ENCODE measurements at regions not wholly inside any gene's neighbourhood (a gene's known extent, or its start where the extent isn't known, plus 50 kb on each side); places are given as distances from the start of the nearest gene placed in this dataset.

DNA sequence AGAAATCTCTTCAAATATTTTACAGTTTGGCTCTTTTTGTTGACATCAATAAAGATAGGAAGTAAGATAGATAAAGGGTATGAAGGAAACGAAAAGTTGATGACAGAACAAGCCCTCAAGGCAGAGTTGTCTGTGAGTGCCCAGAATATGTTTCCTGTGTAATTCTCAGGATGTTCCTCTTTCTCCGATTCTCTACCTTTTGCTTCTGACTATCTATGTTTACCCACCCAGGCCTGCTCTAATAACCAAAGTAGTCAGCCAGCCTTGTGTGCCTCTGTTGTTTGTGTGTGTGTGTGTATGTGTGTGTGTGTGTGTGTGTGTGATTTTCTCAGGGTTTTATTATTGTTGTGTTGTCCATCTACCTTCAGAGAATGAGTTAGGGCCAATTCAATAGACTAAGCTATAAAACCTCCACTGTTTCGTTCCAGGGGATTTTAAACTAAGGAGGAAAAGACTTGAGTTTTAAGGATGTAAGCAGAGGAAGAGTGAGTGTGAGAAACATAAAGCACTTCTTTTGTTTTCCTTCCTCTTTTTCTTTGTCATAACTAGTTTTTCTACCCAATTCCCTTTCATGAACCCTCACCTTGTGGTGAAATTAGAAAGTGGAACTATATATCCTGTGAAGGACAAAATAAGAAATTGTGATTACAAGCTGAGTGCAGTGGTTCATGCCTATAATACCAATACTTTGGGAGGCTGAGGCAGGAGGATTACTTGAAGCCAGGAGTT, 627.4 kb upstream of the NR5A2 start:
- Histone ChIP-seq H3K4me3 (ENCODE audit: severe bottlenecking) (no peak overlapping the region), H3K9me3 (ENCODE audit: severe bottlenecking) (no peaks in the 10 kb centered on the region), H3K4me1 (ENCODE audit: insufficient read depth, poor library complexity, severe bottlenecking) (no peaks in the 10 kb centered on the region), H3K27ac (ENCODE audit: poor library complexity, severe bottlenecking) (no peak overlapping the region), H3K36me3 (ENCODE audit: low read depth) (no peaks in the 10 kb centered on the region), H3K27me3 (ENCODE audit: insufficient read depth, poor library complexity, severe bottlenecking) (no peaks in the 10 kb centered on the region)
- no peak for DNase-seq (ENCODE audit: low spot score)
- ATAC-seq (ENCODE audit: low read depth): no peak
- TF ChIP-seq, protein P1, sequence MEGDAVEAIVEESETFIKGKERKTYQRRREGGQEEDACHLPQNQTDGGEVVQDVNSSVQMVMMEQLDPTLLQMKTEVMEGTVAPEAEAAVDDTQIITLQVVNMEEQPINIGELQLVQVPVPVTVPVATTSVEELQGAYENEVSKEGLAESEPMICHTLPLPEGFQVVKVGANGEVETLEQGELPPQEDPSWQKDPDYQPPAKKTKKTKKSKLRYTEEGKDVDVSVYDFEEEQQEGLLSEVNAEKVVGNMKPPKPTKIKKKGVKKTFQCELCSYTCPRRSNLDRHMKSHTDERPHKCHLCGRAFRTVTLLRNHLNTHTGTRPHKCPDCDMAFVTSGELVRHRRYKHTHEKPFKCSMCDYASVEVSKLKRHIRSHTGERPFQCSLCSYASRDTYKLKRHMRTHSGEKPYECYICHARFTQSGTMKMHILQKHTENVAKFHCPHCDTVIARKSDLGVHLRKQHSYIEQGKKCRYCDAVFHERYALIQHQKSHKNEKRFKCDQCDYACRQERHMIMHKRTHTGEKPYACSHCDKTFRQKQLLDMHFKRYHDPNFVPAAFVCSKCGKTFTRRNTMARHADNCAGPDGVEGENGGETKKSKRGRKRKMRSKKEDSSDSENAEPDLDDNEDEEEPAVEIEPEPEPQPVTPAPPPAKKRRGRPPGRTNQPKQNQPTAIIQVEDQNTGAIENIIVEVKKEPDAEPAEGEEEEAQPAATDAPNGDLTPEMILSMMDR (IDR thresholded peaks at IDR 0.05; ENCODE audit: poor library complexity, severe bottlenecking): no peak

- Histone ChIP-seq H3K9me3 (ENCODE audit: severe bottlenecking) (no peaks in the 10 kb centered on the region), H3K4me3 (ENCODE audit: severe bottlenecking) (no peak overlapping the region), H3K27ac (ENCODE audit: poor library complexity, severe bottlenecking) (no peak overlapping the region), H3K27me3 (ENCODE audit: insufficient read depth, poor library complexity, severe bottlenecking) (no peaks in the 10 kb centered on the region), H3K36me3 (ENCODE audit: low read depth) (no peaks in the 10 kb centered on the region), H3K4me1 (ENCODE audit: insufficient read depth, poor library complexity, severe bottlenecking) (no peaks in the 10 kb centered on the region)
- ATAC-seq (ENCODE audit: low read depth) (no peak), DNase-seq (ENCODE audit: low spot score) (no peak)
- TF ChIP-seq, protein P1 (IDR thresholded peaks at IDR 0.05; ENCODE audit: poor library complexity, severe bottlenecking): no peak
Observed at GRCh38 chr1:199403531-199404116, 623.9 kb upstream of the NR5A2 start.

DNA sequence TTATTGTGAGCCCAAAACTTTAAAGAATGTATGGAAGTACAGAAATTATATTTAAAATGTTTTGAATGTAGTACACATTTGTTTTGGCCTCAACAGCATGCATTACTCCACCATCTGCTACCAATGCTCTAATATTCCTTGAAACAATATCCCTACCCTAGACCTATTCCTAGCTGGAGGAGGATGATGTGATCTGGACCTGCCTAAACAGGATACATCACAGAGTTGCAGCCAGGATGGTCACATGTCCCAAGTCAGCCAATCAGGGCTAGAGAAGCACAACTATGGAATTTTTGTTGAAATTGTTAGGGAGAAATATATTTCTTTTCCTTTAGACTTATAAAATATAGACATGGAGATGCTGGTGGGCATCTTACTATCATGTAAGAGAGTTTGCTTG, 623.3 kb upstream of the NR5A2 start:
- Histone ChIP-seq H3K27ac (ENCODE audit: poor library complexity, severe bottlenecking) (no peak overlapping the region), H3K9me3 (ENCODE audit: severe bottlenecking) (no peaks in the 10 kb centered on the region), H3K36me3 (ENCODE audit: low read depth) (no peaks in the 10 kb centered on the region), H3K27me3 (ENCODE audit: insufficient read depth, poor library complexity, severe bottlenecking) (no peaks in the 10 kb centered on the region), H3K4me3 (ENCODE audit: severe bottlenecking) (no peak overlapping the region), H3K4me1 (ENCODE audit: insufficient read depth, poor library complexity, severe bottlenecking) (no peaks in the 10 kb centered on the region)
- no peak for DNase-seq (ENCODE audit: low spot score)
- TF ChIP-seq, protein P1 (IDR thresholded peaks at IDR 0.05; ENCODE audit: poor library complexity, severe bottlenecking): no peak
- ATAC-seq (ENCODE audit: low read depth): no peak

DNA sequence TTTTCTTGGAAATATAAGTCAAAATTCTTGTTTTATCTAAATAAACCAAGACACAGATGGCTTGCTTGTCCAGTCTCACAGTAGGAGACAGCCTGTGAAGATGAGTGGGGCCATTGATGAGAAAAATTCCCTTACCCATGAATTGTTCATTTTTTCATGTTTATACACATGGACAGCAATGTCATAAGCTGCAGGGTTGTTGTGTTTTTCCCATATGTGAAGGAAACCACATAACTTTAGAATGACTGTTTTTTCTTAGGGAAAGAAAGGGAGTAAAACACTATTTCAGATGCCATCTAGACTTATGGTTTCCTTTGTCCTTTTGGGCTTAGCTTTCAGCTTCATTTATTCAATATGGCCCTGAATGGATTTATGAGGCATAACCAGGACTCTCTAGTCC, 622.5 kb upstream of the NR5A2 start:
- TF ChIP-seq, protein P1 (IDR thresholded peaks at IDR 0.05; ENCODE audit: poor library complexity, severe bottlenecking): no peak
- no peak overlapping the region for H3K4me3 ChIP-seq (ENCODE audit: severe bottlenecking)
- DNase-seq (ENCODE audit: low spot score) (no peak), ATAC-seq (ENCODE audit: low read depth) (no peak)
- H3K27me3 ChIP-seq (ENCODE audit: insufficient read depth, poor library complexity, severe bottlenecking): no peaks in the 10 kb centered on the region
- no peaks in the 10 kb centered on the region for H3K36me3 ChIP-seq (ENCODE audit: low read depth)
- no peaks in the 10 kb centered on the region for H3K4me1 ChIP-seq (ENCODE audit: insufficient read depth, poor library complexity, severe bottlenecking)
- no peak overlapping the region for H3K27ac ChIP-seq (ENCODE audit: poor library complexity, severe bottlenecking)
- no peaks in the 10 kb centered on the region for H3K9me3 ChIP-seq (ENCODE audit: severe bottlenecking)

DNA sequence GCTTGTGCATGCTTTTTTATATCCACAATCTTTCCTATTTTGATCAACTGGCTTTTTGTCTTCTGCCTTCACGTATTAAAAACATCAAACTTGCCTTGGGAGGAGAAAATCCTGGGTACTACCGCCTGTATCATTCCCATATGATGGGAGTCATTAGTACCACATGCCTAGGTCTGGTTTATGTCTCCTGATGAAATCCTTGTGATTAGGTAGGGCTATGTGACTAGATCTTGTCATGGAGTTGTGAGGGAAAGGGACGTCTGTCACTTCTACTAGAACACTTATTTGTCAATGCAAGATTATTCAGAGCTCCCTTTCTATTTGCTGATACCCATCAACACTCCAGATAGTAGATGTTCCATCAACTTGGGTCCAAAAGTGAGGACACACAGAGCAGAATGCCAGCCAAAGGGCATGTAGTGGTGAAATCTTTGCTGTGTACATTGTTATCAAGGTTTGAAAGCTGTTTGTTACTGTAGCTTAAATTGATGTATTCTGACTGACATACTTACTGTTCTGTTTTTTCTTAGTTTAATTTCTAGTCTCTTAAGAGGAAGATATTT, 621.8 kb upstream of the NR5A2 start:
- H3K4me3 ChIP-seq (ENCODE audit: severe bottlenecking): no peak overlapping the region
- no peak for ATAC-seq (ENCODE audit: low read depth)
- TF ChIP-seq, protein P1 (IDR thresholded peaks at IDR 0.05; ENCODE audit: poor library complexity, severe bottlenecking): no peak

More for the DNA sequence above, 621.8 kb upstream of the NR5A2 start:
- Histone ChIP-seq H3K9me3 (ENCODE audit: severe bottlenecking) (no peaks in the 10 kb centered on the region), H3K4me1 (ENCODE audit: insufficient read depth, poor library complexity, severe bottlenecking) (no peaks in the 10 kb centered on the region), H3K27ac (ENCODE audit: poor library complexity, severe bottlenecking) (no peak overlapping the region), H3K27me3 (ENCODE audit: insufficient read depth, poor library complexity, severe bottlenecking) (no peaks in the 10 kb centered on the region), H3K36me3 (ENCODE audit: low read depth) (no peaks in the 10 kb centered on the region)
- no peak for DNase-seq (ENCODE audit: low spot score)
